ENCODE measurements at regions not wholly inside any gene's neighbourhood (a gene's known extent, or its start where the extent isn't known, plus 50 kb on each side); places are given as distances from the start of the nearest gene placed in this dataset.

- no peak for DNase-seq (ENCODE audit: low read depth in 2 of 3, low spot score in 1 of 3)
Observed at GRCh38 chr14:85415015-85415712, 114.8 kb upstream of the FLRT2 start.

GRCh38 chr14:85416771-85417170 lies 113.2 kb upstream of the FLRT2 start:
- no peak for DNase-seq (ENCODE audit: low read depth in 2 of 3, low spot score in 1 of 3)

- DNase-seq (ENCODE audit: low read depth in 2 of 3, low spot score in 1 of 3) = no peak
Observed at GRCh38 chr14:85417396-85417795, 112.5 kb upstream of the FLRT2 start.

GRCh38 chr14:85418721-85419120 lies 111.2 kb upstream of the FLRT2 start:
- DNase-seq (ENCODE audit: low read depth in 2 of 3, low spot score in 1 of 3) = no peak

- no peak for DNase-seq (ENCODE audit: low read depth in 2 of 3, low spot score in 1 of 3)
Observed at GRCh38 chr14:85420278-85420677, 109.7 kb upstream of the FLRT2 start.

GRCh38 chr14:85420707-85421106 lies 109.2 kb upstream of the FLRT2 start:
- DNase-seq (ENCODE audit: low read depth in 2 of 3, low spot score in 1 of 3) = no peak

- no peak for DNase-seq (ENCODE audit: low read depth in 2 of 3, low spot score in 1 of 3)
Observed at GRCh38 chr14:85421186-85421877, 108.6 kb upstream of the FLRT2 start.

GRCh38 chr14:85423889-85424288 lies 106.1 kb upstream of the FLRT2 start:
- no peak for DNase-seq (ENCODE audit: low read depth in 2 of 3, low spot score in 1 of 3)

- DNase-seq (ENCODE audit: low read depth in 2 of 3, low spot score in 1 of 3) = no peak
Observed at GRCh38 chr14:85425507-85425906, 104.4 kb upstream of the FLRT2 start.

GRCh38 chr14:85426068-85426935 lies 103.6 kb upstream of the FLRT2 start:
- DNase-seq (ENCODE audit: low read depth in 2 of 3, low spot score in 1 of 3) = no peak

GRCh38 chr14:85428926-85429325 lies 101.0 kb upstream of the FLRT2 start:
- no peak for DNase-seq (ENCODE audit: low read depth in 2 of 3, low spot score in 1 of 3)

GRCh38 chr14:85437148-85437547 lies 92.8 kb upstream of the FLRT2 start:
- DNase-seq (ENCODE audit: low read depth in 2 of 3, low spot score in 1 of 3) = no peak

GRCh38 chr14:85438001-85438400 lies 91.9 kb upstream of the FLRT2 start:
- DNase-seq (ENCODE audit: low read depth in 2 of 3, low spot score in 1 of 3) = no peak

GRCh38 chr14:85438481-85438942 lies 91.4 kb upstream of the FLRT2 start:
- DNase-seq (ENCODE audit: low read depth in 2 of 3, low spot score in 1 of 3) = no peak

GRCh38 chr14:85439696-85440328 lies 90.1 kb upstream of the FLRT2 start:
- no peak for DNase-seq (ENCODE audit: low read depth in 2 of 3, low spot score in 1 of 3)

- no peak for DNase-seq (ENCODE audit: low read depth in 2 of 3, low spot score in 1 of 3)
Observed at GRCh38 chr14:85441909-85442643, 87.9 kb upstream of the FLRT2 start.

- no peak for DNase-seq (ENCODE audit: low read depth in 2 of 3, low spot score in 1 of 3)
Observed at GRCh38 chr14:85442996-85443395, 86.9 kb upstream of the FLRT2 start.

- DNase-seq (ENCODE audit: low read depth in 2 of 3, low spot score in 1 of 3) = no peak
Observed at GRCh38 chr14:85444635-85445034, 85.3 kb upstream of the FLRT2 start.

- DNase-seq (ENCODE audit: low read depth in 2 of 3, low spot score in 1 of 3) = no peak
Observed at GRCh38 chr14:85445151-85445795, 84.7 kb upstream of the FLRT2 start.

- DNase-seq (ENCODE audit: low read depth in 2 of 3, low spot score in 1 of 3) = no peak
Observed at GRCh38 chr14:85447883-85448282, 82.1 kb upstream of the FLRT2 start.
